Gastroesophageal sphincter (tissue), 4 donors: ENCODE measurements at regions not wholly inside any gene's neighbourhood (a gene's known extent, or its start where the extent isn't known, plus 50 kb on each side); places are given as distances from the start of the nearest gene placed in this dataset.

Experiments
- ATAC-seq: fragments of 150-250 bp; one replicate; pipeline ENCODE4 v1.9.1; 2016; ENCODE audit warnings: mild to moderate bottlenecking, moderate library complexity
- H3K27ac ChIP-seq, 4 donors: fragments of 200-600 bp; sonication (generic) in 3 of 4; 1 replicate in 3 of 4; 2 replicates in 1 of 4; pipeline ENCODE4 v1.5.1; 2016 to 2019
- H3K27me3 ChIP-seq: fragments of 200-600 bp; sonication (generic); one replicate; pipeline ENCODE4 v1.5.1; 2019
- H3K36me3 ChIP-seq, 2 donors: fragments of 200-600 bp; sonication (generic); one replicate each; pipeline ENCODE4 v1.5.1; 2019; ENCODE audit warnings: control low read depth in 1 of 2
- H3K4me1 ChIP-seq, 3 donors: fragments of 200-600 bp; sonication (generic); 1 replicate in 2 of 3; 2 replicates in 1 of 3; pipeline ENCODE4 v1.5.1; 2016 to 2019; ENCODE audit warnings: control low read depth in 2 of 3
- H3K4me3 ChIP-seq, 2 donors: fragments of 200-600 bp; sonication (generic); one replicate each; pipeline ENCODE4 v1.5.1; 2019; ENCODE audit warnings: mild to moderate bottlenecking in 1 of 2, moderate library complexity in 1 of 2
- H3K9me3 ChIP-seq, 3 donors: fragments of 200-600 bp; sonication (generic); one replicate each; pipeline ENCODE4 v1.5.1; 2017 to 2019; ENCODE audit warnings: control low read depth in 2 of 3
- CTCF ChIP-seq, 4 experiments: fragments of 200-600 bp in 2 of 4; fragments of 450-650 bp in 2 of 4; sonication (generic) in 1 of 4; IDR thresholded peaks; one replicate each; pipeline ENCODE4 v1.5.1; 2017 to 2019; ENCODE audit warnings: antibody characterized with exemption in 4 of 4, mild to moderate bottlenecking in 2 of 4, moderate library complexity in 2 of 4
- EP300 ChIP-seq: sonication (generic); formaldehyde crosslinking; IDR thresholded peaks from one replicate; pipeline ENCODE4 v1.6.1; 2017; ENCODE audit warnings: antibody characterized with exemption, mild to moderate bottlenecking
- POLR2A ChIP-seq, 2 donors: fragments of 450-650 bp; IDR thresholded peaks; one replicate each; pipeline ENCODE4 v1.6.1; 2017; ENCODE audit warnings: antibody characterized with exemption in 2 of 2, mild to moderate bottlenecking in 2 of 2, moderate library complexity in 1 of 2
- POLR2AphosphoS5 ChIP-seq: sonication (generic); formaldehyde crosslinking; IDR thresholded peaks from one replicate; pipeline ENCODE4 v1.6.1; 2017; ENCODE audit warnings: antibody characterized with exemption
- WGBS, 2 donors: methylation state at CpG; one replicate each; pipeline ENCODE4 v1.1.5; 2018; ENCODE audit warnings: low coverage in 1 of 2; 5-methylcytosine and 5-hydroxymethylcytosine counted together

DNA sequence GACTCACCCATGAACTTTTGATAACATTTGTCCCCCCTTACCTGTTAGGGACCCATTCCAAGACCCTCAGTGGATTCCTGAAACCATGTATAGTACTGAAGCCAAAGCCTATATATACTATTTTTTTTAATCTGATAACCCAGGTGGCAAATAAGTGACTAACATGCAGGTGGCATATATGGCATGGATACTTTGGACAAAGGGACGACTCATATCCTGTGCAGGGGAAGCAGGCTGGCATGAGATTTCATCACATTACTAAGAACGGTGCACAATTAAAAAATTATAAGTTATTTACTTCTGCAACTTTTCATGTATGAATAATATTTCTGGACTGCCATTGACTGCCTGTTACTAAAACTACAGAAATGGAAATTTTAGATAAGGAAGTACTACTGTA is 880.1 kb upstream of the FBXO33 start:
- H3K9me3 ChIP-seq: no peaks in the 10 kb centered on the region
- no peak overlapping the region for H3K4me3 ChIP-seq
- no peak overlapping the region for H3K27ac ChIP-seq
- H3K4me1 ChIP-seq: no peaks in the 10 kb centered on the region
- no peaks in the 10 kb centered on the region for H3K27me3 ChIP-seq
- no peak for TF ChIP-seq POLR2A (IDR thresholded peaks at IDR 0.05)
- no peak for TF ChIP-seq CTCF (IDR thresholded peaks at IDR 0.05)
- no peak for TF ChIP-seq POLR2AphosphoS5
- no peak for TF ChIP-seq EP300
- WGBS, 2 donors: 54 to 77% methylated on average over 2 of the region's 2 CpGs
- no peaks in the 10 kb centered on the region for H3K36me3 ChIP-seq
- no peak for ATAC-seq

DNA sequence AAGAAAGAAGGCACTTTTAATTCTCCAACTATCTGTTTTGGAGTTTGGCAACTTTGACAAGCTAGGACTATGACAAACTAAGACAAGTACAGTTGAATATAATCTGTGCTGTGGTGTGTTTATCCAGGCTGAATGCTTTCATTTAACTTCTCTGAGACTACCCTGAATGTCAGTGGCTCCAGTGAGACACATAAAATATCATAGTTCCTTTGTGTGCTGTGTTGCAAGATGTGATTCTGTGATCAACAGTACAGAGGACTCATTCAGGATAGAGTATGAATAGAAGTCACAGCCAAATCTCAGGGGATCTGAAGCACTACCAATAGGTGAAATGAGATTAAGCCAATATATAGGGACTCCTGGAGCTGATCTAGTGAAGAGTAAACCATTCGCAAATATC is 876.9 kb upstream of the FBXO33 start:
- TF ChIP-seq POLR2AphosphoS5: no peak
- TF ChIP-seq EP300: no peak
- no peak for TF ChIP-seq CTCF (IDR thresholded peaks at IDR 0.05)
- TF ChIP-seq POLR2A (IDR thresholded peaks at IDR 0.05): no peak
- Histone ChIP-seq H3K27me3 (no peaks in the 10 kb centered on the region), H3K4me1 (no peaks in the 10 kb centered on the region), H3K27ac (no peak overlapping the region), H3K4me3 (no peak overlapping the region), H3K36me3 (no peaks in the 10 kb centered on the region), H3K9me3 (no peaks in the 10 kb centered on the region)
- WGBS, 2 donors: 75 to 100% methylated on average over 1 of the region's 1 CpG
- no peak for ATAC-seq

- WGBS, 2 donors: 72 to 75% methylated on average over 3 of the region's 3 CpGs
- TF ChIP-seq POLR2AphosphoS5: no peak
- TF ChIP-seq POLR2A (IDR thresholded peaks at IDR 0.05): no peak
- no peak for TF ChIP-seq EP300
- no peak for TF ChIP-seq CTCF (IDR thresholded peaks at IDR 0.05)
- no peaks in the 10 kb centered on the region for H3K4me1 ChIP-seq
- H3K36me3 ChIP-seq: no peaks in the 10 kb centered on the region
- H3K27ac ChIP-seq: no peak overlapping the region
- H3K9me3 ChIP-seq: no peaks in the 10 kb centered on the region
- H3K27me3 ChIP-seq: no peaks in the 10 kb centered on the region
- H3K4me3 ChIP-seq: no peak overlapping the region
- no peak for ATAC-seq
Observed at GRCh38 chr14:40308240-40308639, 876.0 kb upstream of the FBXO33 start.

GRCh38 chr14:40296821-40297220 is 864.6 kb upstream of the FBXO33 start:
- Histone ChIP-seq H3K4me3 (no peak overlapping the region), H3K4me1 (no peaks in the 10 kb centered on the region), H3K27ac (no peak overlapping the region), H3K36me3 (no peaks in the 10 kb centered on the region), H3K27me3 (no peaks in the 10 kb centered on the region), H3K9me3 (peaks cover 0 to under 1% (median 0%) of the 10 kb centered on the region in 3 donors)
- no peak for TF ChIP-seq CTCF (IDR thresholded peaks at IDR 0.05)
- TF ChIP-seq POLR2A (IDR thresholded peaks at IDR 0.05): no peak
- TF ChIP-seq EP300: no peak
- TF ChIP-seq POLR2AphosphoS5: no peak
- no peak for ATAC-seq

GRCh38 chr14:40292664-40293063 is 860.4 kb upstream of the FBXO33 start:
- ATAC-seq: no peak
- no peaks in the 10 kb centered on the region for H3K36me3 ChIP-seq
- H3K4me3 ChIP-seq: no peak overlapping the region
- H3K27me3 ChIP-seq: no peaks in the 10 kb centered on the region
- no peaks in the 10 kb centered on the region for H3K4me1 ChIP-seq
- peaks cover 0 to 11% (median 0%) of the 10 kb centered on the region in 3 donors for H3K9me3 ChIP-seq
- H3K27ac ChIP-seq: no peak overlapping the region
- TF ChIP-seq CTCF (IDR thresholded peaks at IDR 0.05) (no peak), POLR2AphosphoS5 (no peak), EP300 (no peak), POLR2A (IDR thresholded peaks at IDR 0.05) (no peak)
